Sigmoid colon (tissue), 6 donors: ENCODE measurements at regions not wholly inside any gene's neighbourhood (a gene's known extent, or its start where the extent isn't known, plus 50 kb on each side); places are given as distances from the start of the nearest gene placed in this dataset.

Source experiments
- DNase-seq: peaks from one replicate; pipeline ENCODE4 v3.0.0-alpha.2; 2019
- H3K27ac ChIP-seq, 4 donors: fragments of 200-600 bp; sonication (generic); one replicate each; pipeline ENCODE4 v1.5.1; 2016 to 2019; ENCODE audit warnings: mild to moderate bottlenecking in 1 of 4
- H3K27me3 ChIP-seq, 3 donors: fragments of 200-600 bp; sonication (generic); one replicate each; pipeline ENCODE4 v1.5.1; 2019; ENCODE audit warnings: mild to moderate bottlenecking in 1 of 3
- H3K36me3 ChIP-seq, 4 donors: fragments of 200-600 bp; sonication (generic); one replicate each; pipeline ENCODE4 v1.5.1; 2016 to 2019
- H3K4me1 ChIP-seq, 4 donors: fragments of 200-600 bp; sonication (generic); one replicate each; pipeline ENCODE4 v1.5.1; 2017 to 2019
- H3K4me3 ChIP-seq, 4 donors: fragments of 200-600 bp; sonication (generic); one replicate each; pipeline ENCODE4 v1.5.1; 2017 to 2019; ENCODE audit warnings: mild to moderate bottlenecking in 2 of 4, moderate library complexity in 1 of 4
- H3K9me3 ChIP-seq, 4 donors: fragments of 200-600 bp in 3 of 4; sonication (generic) in 3 of 4; one replicate each; pipeline versions ENCODE4 v1.5.1 to v1.6.1; 2013 to 2019
- CTCF ChIP-seq, 4 experiments: fragments of 450-650 bp in 3 of 4; fragments of 200-600 bp in 1 of 4; IDR thresholded peaks; one replicate each; pipeline ENCODE4 v1.5.1; 2016 to 2019; ENCODE audit warnings: antibody characterized with exemption in 4 of 4, mild to moderate bottlenecking in 3 of 4, moderate library complexity in 2 of 4
- EP300 ChIP-seq, 4 donors: sonication (generic); formaldehyde crosslinking; IDR thresholded peaks; one replicate each; pipeline ENCODE4 v1.6.1; 2017; ENCODE audit warnings: antibody characterized with exemption in 4 of 4
- POLR2A ChIP-seq, 2 donors: fragments of 450-650 bp; IDR thresholded peaks; one replicate each; pipeline ENCODE4 v1.6.1; 2016; ENCODE audit warnings: antibody characterized with exemption in 2 of 2, mild to moderate bottlenecking in 2 of 2, moderate library complexity in 2 of 2
- POLR2AphosphoS5 ChIP-seq, 4 donors: sonication (generic); formaldehyde crosslinking; IDR thresholded peaks; one replicate each; pipeline ENCODE4 v1.6.1; 2017; ENCODE audit warnings: antibody characterized with exemption in 4 of 4
- WGBS, 2 donors: extraction: QIAGEN DNeasy Blood & Tissue Kit; methylation state at CpG; one replicate each; pipeline ENCODE4 v1.1.7; 2013; 5-methylcytosine and 5-hydroxymethylcytosine counted together
- intact Hi-C: fragments of 100-400 bp; cut with DNase I; formaldehyde crosslinking; loops from one replicate; pipeline ENCODE4 v1.15.1; 2023
- donor health status: healthy with polysubstance abuse.
- donor health status: healthy.

- no peak for DNase-seq
- WGBS, 2 donors, result 40 to 53% methylated on average over 3 of the region's 3 CpGs
- H3K4me3 ChIP-seq, result no peak overlapping the region
- no peaks in the 10 kb centered on the region for H3K9me3 ChIP-seq
- TF ChIP-seq POLR2AphosphoS5 (IDR thresholded peaks at IDR 0.05), result no peak
- no peak for TF ChIP-seq POLR2A (IDR thresholded peaks at IDR 0.05)
- no peak for TF ChIP-seq CTCF (IDR thresholded peaks at IDR 0.05)
- TF ChIP-seq EP300 (IDR thresholded peaks at IDR 0.05), result no peak
- no peaks in the 10 kb centered on the region for H3K36me3 ChIP-seq
- no peaks in the 10 kb centered on the region for H3K27me3 ChIP-seq
- intact Hi-C loops, result no loop called here
- no peaks in the 10 kb centered on the region for H3K4me1 ChIP-seq
- no peak overlapping the region for H3K27ac ChIP-seq
Observed at GRCh38 chr15:26358708-26359107, 414.2 kb downstream of the GABRB3 start.

GRCh38 chr15:26357653-26358052, 415.2 kb downstream of the GABRB3 start:
- Histone ChIP-seq H3K27ac (no peak overlapping the region), H3K9me3 (no peaks in the 10 kb centered on the region), H3K36me3 (no peaks in the 10 kb centered on the region), H3K4me1 (no peaks in the 10 kb centered on the region), H3K27me3 (no peaks in the 10 kb centered on the region), H3K4me3 (no peak overlapping the region)
- no peak for DNase-seq
- no peak for TF ChIP-seq CTCF (IDR thresholded peaks at IDR 0.05)
- TF ChIP-seq POLR2AphosphoS5 (IDR thresholded peaks at IDR 0.05), result no peak
- TF ChIP-seq POLR2A (IDR thresholded peaks at IDR 0.05), result no peak
- TF ChIP-seq EP300 (IDR thresholded peaks at IDR 0.05), result no peak
- intact Hi-C loops, result no loop called here
- 75 to 80% methylated on average over 3 of the region's 3 CpGs for WGBS, 2 donors

GRCh38 chr15:26355472-26356074, 417.3 kb downstream of the GABRB3 start:
- H3K4me3 ChIP-seq, result no peak overlapping the region
- WGBS, 2 donors, result 36 to 56% methylated on average over 8 of the region's 8 CpGs
- no peaks in the 10 kb centered on the region for H3K4me1 ChIP-seq
- no peaks in the 10 kb centered on the region for H3K9me3 ChIP-seq
- TF ChIP-seq POLR2AphosphoS5 (IDR thresholded peaks at IDR 0.05) (no peak), EP300 (IDR thresholded peaks at IDR 0.05) (no peak), POLR2A (IDR thresholded peaks at IDR 0.05) (no peak), CTCF (IDR thresholded peaks at IDR 0.05) (no peak)
- no peaks in the 10 kb centered on the region for H3K36me3 ChIP-seq
- intact Hi-C loops, result no loop called here
- H3K27ac ChIP-seq, result no peak overlapping the region
- DNase-seq, result no peak
- no peaks in the 10 kb centered on the region for H3K27me3 ChIP-seq

GRCh38 chr15:26352909-26353308, 420.0 kb downstream of the GABRB3 start:
- Histone ChIP-seq H3K27ac (no peak overlapping the region), H3K27me3 (no peaks in the 10 kb centered on the region), H3K9me3 (no peaks in the 10 kb centered on the region), H3K4me3 (no peak overlapping the region), H3K4me1 (no peaks in the 10 kb centered on the region), H3K36me3 (no peaks in the 10 kb centered on the region)
- intact Hi-C loops, result no loop called here
- WGBS, 2 donors, result 82 to 84% methylated on average over 4 of the region's 4 CpGs
- TF ChIP-seq POLR2A (IDR thresholded peaks at IDR 0.05), result no peak
- no peak for TF ChIP-seq EP300 (IDR thresholded peaks at IDR 0.05)
- no peak for TF ChIP-seq POLR2AphosphoS5 (IDR thresholded peaks at IDR 0.05)
- TF ChIP-seq CTCF (IDR thresholded peaks at IDR 0.05), result no peak
- DNase-seq, result no peak

GRCh38 chr15:26352406-26352805, 420.5 kb downstream of the GABRB3 start:
- Histone ChIP-seq H3K36me3 (no peaks in the 10 kb centered on the region), H3K27me3 (no peaks in the 10 kb centered on the region), H3K27ac (no peak overlapping the region), H3K4me3 (no peak overlapping the region), H3K9me3 (no peaks in the 10 kb centered on the region), H3K4me1 (no peaks in the 10 kb centered on the region)
- no peak for TF ChIP-seq CTCF (IDR thresholded peaks at IDR 0.05)
- no peak for TF ChIP-seq POLR2AphosphoS5 (IDR thresholded peaks at IDR 0.05)
- no peak for TF ChIP-seq EP300 (IDR thresholded peaks at IDR 0.05)
- no peak for TF ChIP-seq POLR2A (IDR thresholded peaks at IDR 0.05)
- no peak for DNase-seq
- WGBS, 2 donors, result 69 to 80% methylated on average over 4 of the region's 4 CpGs
- intact Hi-C loops, result no loop called here
